Endothelial cell of umbilical vein (primary cell): ENCODE measurements at regions not wholly inside any gene's neighbourhood (a gene's known extent, or its start where the extent isn't known, plus 50 kb on each side); places are given as distances from the start of the nearest gene placed in this dataset.

Source experiments
- BruUV-seq: library from RNA; stranded (reverse); fragments of 400-500 nt; replicated peaks from 2 replicates; lab custom pipeline; 2021; lab: Mats Ljungman, UMichigan
- CTCF ChIA-PET: fragments of 300-600, 350-600 bp; sonication (Branson Sonifier 250); formaldehyde crosslinking; loops from one replicate; lab custom pipeline; 2021; ENCODE audit warnings: antibody characterized with exemption, inconsistent platforms; lab: Charles Lee
- POLR2A ChIA-PET: fragments of 300-600, 350-600 bp; sonication (Branson Sonifier 250); formaldehyde crosslinking; loops from one replicate; lab custom pipeline; 2021; ENCODE audit warnings: antibody characterized with exemption, inconsistent platforms; lab: Charles Lee
- DNase-seq: peaks from one replicate; pipeline ENCODE4 v3.0.0-alpha.2; 2011; ENCODE audit warnings: low read depth, low spot score
- FAIRE-seq: peaks from 2 replicates; lab custom pipeline; 2011; peaks lifted over from hg19 to GRCh38; lab: Jason Lieb, UNC
- H2AFZ ChIP-seq: 2 replicates; pipeline ENCODE4 v1.6.0; 2012; ENCODE audit warnings: low read depth, low read length, control low read depth, inconsistent platforms
- H3K27ac ChIP-seq: 2 replicates; pipeline ENCODE4 v1.5.1; 2011; ENCODE audit warnings: low read depth, mild to moderate bottlenecking, control low read depth, low read length, moderate library complexity; ENCODE audit not compliant: insufficient read depth
- H3K27me3 ChIP-seq, 2 experiments: 2 replicates each; pipeline versions ENCODE4 v1.6.0 to v1.6.1; 2011; ENCODE audit warnings: low read length in 2 of 2, mixed read lengths in 1 of 2; ENCODE audit not compliant: control insufficient read depth in 2 of 2, insufficient read depth in 2 of 2
- H3K36me3 ChIP-seq, 2 experiments: 2 replicates in 1 of 2; 3 replicates in 1 of 2; pipeline ENCODE4 v1.5.1; 2011; ENCODE audit warnings: low read length in 2 of 2, mild to moderate bottlenecking in 1 of 2, moderate library complexity in 1 of 2; ENCODE audit not compliant: control insufficient read depth in 2 of 2, insufficient read depth in 2 of 2; ENCODE audit errors: extremely low read depth in 1 of 2
- H3K4me1 ChIP-seq: 3 replicates; pipeline ENCODE4 v1.5.1; 2011; ENCODE audit warnings: mild to moderate bottlenecking, low read length; ENCODE audit not compliant: control insufficient read depth, insufficient read depth; ENCODE audit errors: extremely low read depth
- H3K4me2 ChIP-seq: 2 replicates; pipeline ENCODE4 v1.6.1; 2011; ENCODE audit warnings: low read length, control low read depth, mixed read lengths; ENCODE audit not compliant: insufficient read depth
- H3K4me3 ChIP-seq, 3 experiments: fragments of 200-600 bp in 1 of 3; sonication (generic), shearing (Covaris generic) in 1 of 3; replicated peaks in 1 of 3; 2 replicates each; pipeline ENCODE4 v1.5.1; 2011 to 2016; ENCODE audit warnings: control low read depth in 3 of 3, low read length in 3 of 3, mild to moderate bottlenecking in 2 of 3, inconsistent platforms in 1 of 3, low read depth in 1 of 3, moderate library complexity in 1 of 3; ENCODE audit not compliant: insufficient read depth in 1 of 3
- H3K79me2 ChIP-seq: 2 replicates; pipeline ENCODE4 v1.6.0; 2012; ENCODE audit warnings: low read length, inconsistent platforms; ENCODE audit not compliant: control insufficient read depth, insufficient read depth
- H3K9ac ChIP-seq: replicated peaks from 2 replicates; pipeline ENCODE3; 2011; ENCODE audit warnings: low read length, control low read depth; ENCODE audit not compliant: insufficient read depth; ENCODE audit errors: extremely low read depth
- H3K9me1 ChIP-seq: replicated peaks from 3 replicates; pipeline ENCODE4 v1.6.0; 2011; ENCODE audit warnings: mild to moderate bottlenecking, low read length; ENCODE audit not compliant: control insufficient read depth, insufficient read depth; ENCODE audit errors: extremely low read depth
- H3K9me3 ChIP-seq: replicated peaks from 2 replicates; pipeline ENCODE4 v1.5.1; 2012; ENCODE audit warnings: low read length, inconsistent platforms; ENCODE audit not compliant: control insufficient read depth, insufficient read depth
- H4K20me1 ChIP-seq: replicated peaks from 2 replicates; pipeline ENCODE3; 2011; ENCODE audit warnings: mild to moderate bottlenecking, low read length; ENCODE audit not compliant: control insufficient read depth, insufficient read depth; ENCODE audit errors: extremely low read depth
- EZH2 ChIP-seq: IDR thresholded peaks from 2 replicates; pipeline ENCODE4 v1.6.1; 2012; ENCODE audit warnings: borderline replicate concordance, low read depth, mild to moderate bottlenecking, moderate library complexity, low read length, inconsistent platforms; ENCODE audit not compliant: severe bottlenecking
- FOS ChIP-seq: IDR thresholded peaks from 2 replicates; pipeline ENCODE4 v1.6.1; 2011; ENCODE audit warnings: mild to moderate bottlenecking, low read length, moderate library complexity, borderline replicate concordance; ENCODE audit not compliant: insufficient read depth
- GATA2 ChIP-seq: IDR thresholded peaks from 2 replicates; pipeline ENCODE4 v1.7.0; 2011; ENCODE audit warnings: low read depth, mild to moderate bottlenecking, moderate library complexity, mixed read lengths, low read length; ENCODE audit not compliant: insufficient read length, insufficient read depth
- JUN ChIP-seq: IDR thresholded peaks from 2 replicates; pipeline ENCODE4 v1.6.1; 2011; ENCODE audit warnings: borderline replicate concordance, low read depth; ENCODE audit not compliant: insufficient read length, insufficient read depth
- MYC ChIP-seq: IDR thresholded peaks from one replicate; pipeline ENCODE4 v1.6.1; 2011; ENCODE audit warnings: mild to moderate bottlenecking, low read depth, low read length
- POLR2A ChIP-seq: IDR thresholded peaks from 2 replicates; pipeline ENCODE4 v1.6.1; 2012; ENCODE audit warnings: low read depth, mild to moderate bottlenecking, control low read depth, low read length
- POLR2AphosphoS5 ChIP-seq: IDR thresholded peaks from 2 replicates; pipeline ENCODE4 v1.6.1; 2012; ENCODE audit warnings: low read depth, mild to moderate bottlenecking, control low read depth, low read length, moderate library complexity; ENCODE audit not compliant: insufficient read depth
- dilution Hi-C: fragments of 300-500 bp; cut with MboI; formaldehyde crosslinking; loops from one replicate; pipeline ENCODE4 v1.15.0; 2019; ENCODE audit warnings: low sequenced_read_pairs; ENCODE audit not compliant: extremely low pct_ligation_motif_present
- intact Hi-C: fragments of 100-400 bp; cut with micrococcal nuclease; formaldehyde crosslinking; loops from one replicate; pipeline ENCODE4 v1.10.0; 2022
- TF ChIP-seq, protein P1 (sequence below): IDR thresholded peaks from 2 replicates; pipeline ENCODE4 v1.6.1; 2011; ENCODE audit not compliant: insufficient read depth, insufficient read length
- TF ChIP-seq, protein P2 (sequence below), 2 donors: IDR thresholded peaks; 1 replicate in 1 of 2; 2 replicates in 1 of 2; pipeline ENCODE4 v1.5.1; 2011; ENCODE audit warnings: low read length in 2 of 2, mild to moderate bottlenecking in 2 of 2, moderate library complexity in 2 of 2, control low read depth in 1 of 2, inconsistent platforms in 1 of 2, low read depth in 1 of 2; ENCODE audit not compliant: insufficient read depth in 1 of 2; ENCODE audit errors: extremely low read depth in 1 of 2

DNA sequence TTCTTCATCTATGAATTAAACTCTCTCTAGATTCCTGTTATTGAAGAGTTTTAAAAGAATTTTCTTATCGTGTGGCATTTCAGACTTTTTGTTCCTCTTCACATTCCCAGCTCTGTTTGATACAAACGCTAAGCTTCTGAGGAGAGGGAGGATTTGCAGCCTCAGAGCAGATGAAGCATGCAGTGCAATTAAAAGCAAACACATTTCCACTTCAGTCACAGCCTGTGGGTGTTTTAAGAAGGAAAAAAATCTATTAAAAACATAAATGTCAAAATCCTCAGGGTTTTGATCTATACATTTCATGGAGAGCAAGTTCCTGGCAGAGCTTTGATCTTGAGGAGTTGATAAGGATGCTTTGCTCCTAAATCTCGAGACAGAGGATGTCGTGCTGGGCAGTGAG is 442.4 kb upstream of the BOD1L1 start:
- Histone ChIP-seq H3K9me1 (no peaks in the 10 kb centered on the region), H3K36me3 (no peaks in the 10 kb centered on the region), H2AFZ (no peak overlapping the region), H3K79me2 (no peaks in the 10 kb centered on the region), H3K27ac (no peak overlapping the region), H3K4me1 (no peaks in the 10 kb centered on the region), H3K9me3 (peaks cover 2% of the 10 kb centered on the region), H4K20me1 (no peaks in the 10 kb centered on the region), H3K4me2 (no peak overlapping the region), H3K27me3 (no peaks in the 10 kb centered on the region), H3K9ac (no peak overlapping the region), H3K4me3 (no peak overlapping the region)
- POLR2A ChIA-PET = no interaction called here
- FAIRE-seq (no peak), DNase-seq (no peak)
- CTCF ChIA-PET = no interaction called here
- dilution Hi-C loops = no loop called here
- intact Hi-C loops = no loop called here
- TF ChIP-seq POLR2AphosphoS5 (no peak), MYC (no peak), FOS (no peak), GATA2 (no peak), POLR2A (no peak), EZH2 (no peak), JUN (no peak)
- TF ChIP-seq, protein P1, sequence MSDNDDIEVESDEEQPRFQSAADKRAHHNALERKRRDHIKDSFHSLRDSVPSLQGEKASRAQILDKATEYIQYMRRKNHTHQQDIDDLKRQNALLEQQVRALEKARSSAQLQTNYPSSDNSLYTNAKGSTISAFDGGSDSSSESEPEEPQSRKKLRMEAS = no peak
- TF ChIP-seq, protein P2, sequence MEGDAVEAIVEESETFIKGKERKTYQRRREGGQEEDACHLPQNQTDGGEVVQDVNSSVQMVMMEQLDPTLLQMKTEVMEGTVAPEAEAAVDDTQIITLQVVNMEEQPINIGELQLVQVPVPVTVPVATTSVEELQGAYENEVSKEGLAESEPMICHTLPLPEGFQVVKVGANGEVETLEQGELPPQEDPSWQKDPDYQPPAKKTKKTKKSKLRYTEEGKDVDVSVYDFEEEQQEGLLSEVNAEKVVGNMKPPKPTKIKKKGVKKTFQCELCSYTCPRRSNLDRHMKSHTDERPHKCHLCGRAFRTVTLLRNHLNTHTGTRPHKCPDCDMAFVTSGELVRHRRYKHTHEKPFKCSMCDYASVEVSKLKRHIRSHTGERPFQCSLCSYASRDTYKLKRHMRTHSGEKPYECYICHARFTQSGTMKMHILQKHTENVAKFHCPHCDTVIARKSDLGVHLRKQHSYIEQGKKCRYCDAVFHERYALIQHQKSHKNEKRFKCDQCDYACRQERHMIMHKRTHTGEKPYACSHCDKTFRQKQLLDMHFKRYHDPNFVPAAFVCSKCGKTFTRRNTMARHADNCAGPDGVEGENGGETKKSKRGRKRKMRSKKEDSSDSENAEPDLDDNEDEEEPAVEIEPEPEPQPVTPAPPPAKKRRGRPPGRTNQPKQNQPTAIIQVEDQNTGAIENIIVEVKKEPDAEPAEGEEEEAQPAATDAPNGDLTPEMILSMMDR (IDR thresholded peaks at IDR 0.05; ENCODE audit: extremely low read depth in 1 of 2, insufficient read depth in 1 of 2, low read depth in 1 of 2, low read length in 2 of 2) = no peak
- no TSS peak for BruUV-seq
